Mucosa of rectum (tissue), 2 donors: ENCODE measurements at regions not wholly inside any gene's neighbourhood (a gene's known extent, or its start where the extent isn't known, plus 50 kb on each side); places are given as distances from the start of the nearest gene placed in this dataset.

ENCODE experiments used
- H3K27ac ChIP-seq, 2 donors: one replicate each; pipeline ENCODE4 v1.7.0; 2013; ENCODE audit warnings: inconsistent platforms in 2 of 2, low read depth in 2 of 2, low read length in 2 of 2
- H3K27me3 ChIP-seq, 2 donors: one replicate each; pipeline ENCODE4 v1.7.0; 2013; ENCODE audit warnings: low read length in 2 of 2; ENCODE audit not compliant: control insufficient read depth in 2 of 2, insufficient read depth in 2 of 2
- H3K36me3 ChIP-seq, 2 donors: one replicate each; pipeline ENCODE4 v1.7.0; 2013; ENCODE audit warnings: low read length in 2 of 2; ENCODE audit not compliant: control insufficient read depth in 2 of 2, insufficient read depth in 2 of 2
- H3K4me1 ChIP-seq, 2 donors: one replicate each; pipeline ENCODE4 v1.7.0; 2013; ENCODE audit warnings: low read length in 2 of 2, mild to moderate bottlenecking in 1 of 2; ENCODE audit not compliant: control insufficient read depth in 2 of 2, insufficient read depth in 2 of 2
- H3K4me3 ChIP-seq, 2 donors: one replicate each; pipeline ENCODE4 v1.7.0; 2013; ENCODE audit warnings: low read length in 2 of 2
- H3K9ac ChIP-seq, 2 donors: one replicate each; pipeline ENCODE4 v1.7.0; 2013; ENCODE audit warnings: low read length in 2 of 2, low read depth in 1 of 2, mild to moderate bottlenecking in 1 of 2
- H3K9me3 ChIP-seq, 2 donors: one replicate each; pipeline ENCODE4 v1.7.0; 2013; ENCODE audit warnings: low read length in 2 of 2; ENCODE audit not compliant: control insufficient read depth in 2 of 2
- donor health status: healthy.
- donor health status: Normal muscosa, but diverticular disease.

DNA sequence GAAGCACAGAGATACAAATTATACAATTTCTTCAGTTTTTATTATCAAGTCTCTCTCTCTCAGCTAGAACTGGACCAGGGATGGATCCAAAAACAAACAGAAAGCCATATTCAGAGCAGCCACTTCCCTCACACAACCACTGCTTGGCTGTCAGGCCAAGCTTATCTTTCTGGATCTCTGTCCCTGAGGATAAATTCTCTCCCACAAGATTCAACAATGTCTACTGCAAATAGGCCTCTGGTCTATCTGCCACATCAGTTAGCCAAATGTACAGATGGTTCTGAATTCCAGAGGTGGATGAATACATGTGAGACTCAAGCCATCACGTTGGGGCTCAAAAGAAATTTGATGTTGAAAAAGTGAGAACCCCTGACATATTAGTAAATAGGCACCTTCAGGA lies 350.9 kb downstream of the LTN1 start:
- H3K4me1 ChIP-seq = no peaks in the 10 kb centered on the region
- H3K36me3 ChIP-seq = no peaks in the 10 kb centered on the region
- H3K9ac ChIP-seq = no peak overlapping the region
- H3K9me3 ChIP-seq = no peaks in the 10 kb centered on the region
- no peak overlapping the region for H3K27ac ChIP-seq
- no peaks in the 10 kb centered on the region for H3K27me3 ChIP-seq
- H3K4me3 ChIP-seq = no peak overlapping the region

DNA sequence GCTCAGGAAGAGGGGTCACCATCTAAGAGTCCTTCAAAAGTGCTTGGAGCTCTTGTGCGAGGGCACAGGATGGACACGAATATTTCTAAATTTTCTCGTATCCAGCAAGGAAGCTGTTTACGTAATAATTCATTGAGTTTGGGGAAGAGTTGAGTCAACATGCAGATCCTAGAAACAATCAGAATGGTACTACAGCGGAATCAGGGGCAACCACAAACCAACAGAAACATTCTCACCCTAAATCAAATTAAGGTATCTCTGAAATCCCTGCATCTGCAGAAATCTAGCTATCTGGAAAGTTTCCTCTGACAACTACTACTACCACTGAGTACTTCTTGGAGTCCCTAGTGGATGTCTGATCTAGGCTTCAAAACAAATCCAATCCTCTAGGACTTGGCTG lies 352.4 kb downstream of the LTN1 start:
- H3K4me1 ChIP-seq = no peaks in the 10 kb centered on the region
- H3K9me3 ChIP-seq = no peaks in the 10 kb centered on the region
- no peak overlapping the region for H3K4me3 ChIP-seq
- no peak overlapping the region for H3K9ac ChIP-seq
- H3K36me3 ChIP-seq = no peaks in the 10 kb centered on the region
- H3K27me3 ChIP-seq = no peaks in the 10 kb centered on the region
- H3K27ac ChIP-seq = no peak overlapping the region

DNA sequence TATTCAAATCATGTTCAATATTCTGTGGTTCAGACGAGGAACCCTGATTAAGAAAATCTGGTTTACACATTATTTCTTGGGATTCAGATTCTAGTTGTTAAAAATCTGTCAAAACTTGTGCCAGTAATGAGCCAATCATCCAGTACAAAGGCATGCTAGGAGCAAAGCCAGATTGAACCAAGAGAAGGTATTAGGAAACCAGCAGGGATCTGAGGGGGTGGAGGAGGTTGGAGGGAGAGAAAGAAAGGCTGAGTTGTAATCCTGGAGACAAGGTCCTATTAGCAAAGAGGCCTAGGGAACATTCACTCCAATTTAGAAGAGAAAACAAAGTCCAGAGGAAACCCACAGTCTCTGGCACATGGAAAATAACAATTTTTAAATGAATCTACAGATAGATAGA lies 352.9 kb downstream of the LTN1 start:
- H3K27me3 ChIP-seq = no peaks in the 10 kb centered on the region
- no peaks in the 10 kb centered on the region for H3K36me3 ChIP-seq
- no peak overlapping the region for H3K9ac ChIP-seq
- H3K4me3 ChIP-seq = no peak overlapping the region
- no peaks in the 10 kb centered on the region for H3K4me1 ChIP-seq
- no peaks in the 10 kb centered on the region for H3K9me3 ChIP-seq
- H3K27ac ChIP-seq = no peak overlapping the region

DNA sequence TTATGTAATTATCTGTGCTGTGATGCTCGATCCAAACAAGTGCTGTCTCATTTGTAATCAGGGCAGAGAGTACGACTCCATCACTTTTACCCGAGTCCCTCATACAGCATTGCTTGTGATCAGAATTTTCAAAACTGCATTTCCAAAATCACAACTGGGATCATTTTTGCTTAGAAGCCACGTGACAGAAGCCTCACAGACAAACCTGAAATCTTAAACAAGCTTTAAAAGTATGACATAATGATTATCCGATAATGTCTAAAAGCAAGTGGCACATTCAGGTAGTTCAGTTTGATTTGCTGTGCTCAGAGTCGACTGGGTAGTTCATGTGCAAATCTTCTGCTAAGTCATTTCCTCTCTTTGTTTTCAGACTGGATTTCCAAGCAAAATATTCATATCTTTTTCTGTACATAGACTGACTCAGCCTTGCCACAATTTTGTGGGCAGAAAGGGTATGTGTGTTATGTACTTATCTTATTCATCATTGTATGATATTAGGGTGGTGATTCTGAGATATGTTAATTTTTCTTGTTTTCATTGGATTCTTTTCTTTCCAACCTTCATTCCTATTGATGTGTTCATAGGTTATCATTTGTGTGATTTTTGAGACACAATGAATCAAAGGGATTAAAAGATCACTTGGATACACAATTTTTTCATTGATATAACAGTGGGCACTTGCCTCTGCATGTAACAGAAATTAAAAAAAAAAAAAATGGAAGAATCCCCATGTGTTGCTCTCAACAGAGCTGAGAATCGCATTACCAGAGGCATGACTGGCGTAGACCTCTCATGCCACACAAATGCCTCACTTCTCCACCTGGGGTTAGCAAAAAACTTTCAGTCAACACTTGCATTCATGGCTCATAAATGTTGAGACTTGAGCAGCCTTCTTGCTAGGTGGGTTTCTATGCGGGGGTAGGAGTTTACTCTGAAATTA lies 355.7 kb downstream of the LTN1 start:
- no peak overlapping the region for H3K4me3 ChIP-seq
- no peak overlapping the region for H3K27ac ChIP-seq
- H3K9ac ChIP-seq = no peak overlapping the region
- no peaks in the 10 kb centered on the region for H3K4me1 ChIP-seq
- no peaks in the 10 kb centered on the region for H3K27me3 ChIP-seq
- H3K36me3 ChIP-seq = no peaks in the 10 kb centered on the region
- no peaks in the 10 kb centered on the region for H3K9me3 ChIP-seq

DNA sequence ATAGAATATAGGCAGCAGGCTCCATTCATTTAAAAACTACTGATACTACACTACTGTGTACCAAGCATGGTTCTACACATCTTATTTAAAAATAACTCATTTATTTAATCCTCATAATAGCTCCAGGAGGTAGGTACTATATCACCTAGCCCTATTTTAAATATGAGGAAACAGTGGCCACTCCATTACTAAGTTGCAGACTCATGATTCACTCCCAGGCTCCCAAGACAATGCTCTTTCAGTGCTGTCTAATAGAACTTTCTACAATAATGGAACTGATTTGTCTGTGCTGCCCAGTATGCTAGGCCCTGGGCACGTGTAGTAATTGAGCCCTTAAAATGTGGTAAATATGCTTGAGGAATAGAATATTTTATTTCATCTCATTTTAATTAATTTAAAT lies 357.1 kb downstream of the LTN1 start:
- H3K9ac ChIP-seq = no peak overlapping the region
- H3K36me3 ChIP-seq = no peaks in the 10 kb centered on the region
- H3K4me1 ChIP-seq = no peaks in the 10 kb centered on the region
- H3K27me3 ChIP-seq = no peaks in the 10 kb centered on the region
- H3K4me3 ChIP-seq = no peak overlapping the region
- H3K27ac ChIP-seq = no peak overlapping the region
- H3K9me3 ChIP-seq = no peaks in the 10 kb centered on the region

DNA sequence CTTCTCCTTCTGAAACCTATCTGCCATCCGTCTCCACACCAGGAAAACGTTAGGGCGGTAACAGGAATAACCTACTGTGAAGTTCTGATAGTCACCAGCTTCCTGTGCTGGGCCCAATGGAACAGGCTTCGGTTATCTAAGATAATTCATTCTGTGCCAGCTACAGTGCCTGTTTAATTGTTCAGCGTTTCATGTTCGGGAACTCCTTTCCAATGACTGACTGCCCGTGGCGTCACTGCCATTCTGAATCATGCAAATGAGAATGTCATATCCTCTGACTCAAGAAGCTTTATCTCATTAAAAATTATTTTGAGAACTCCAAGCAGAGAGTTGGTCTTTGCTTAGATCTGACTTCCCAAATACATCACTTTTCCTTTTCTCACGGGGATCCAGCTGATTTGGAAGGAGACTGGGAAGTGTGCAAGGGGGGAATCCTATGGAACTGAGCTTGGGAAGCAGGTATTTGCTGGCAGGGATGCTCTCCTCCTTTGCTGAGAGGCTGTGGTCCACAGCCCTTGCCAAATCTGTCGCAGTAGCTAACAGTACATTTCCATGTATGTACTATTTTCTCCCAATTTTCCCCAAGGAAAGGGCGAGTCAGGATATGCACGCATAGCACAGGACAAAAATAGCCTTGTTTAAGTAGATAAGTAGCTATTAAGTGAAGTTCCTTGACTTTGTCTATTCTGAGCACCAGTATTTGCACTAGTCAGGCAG lies 358.7 kb downstream of the LTN1 start:
- Histone ChIP-seq H3K27me3 (no peaks in the 10 kb centered on the region), H3K36me3 (no peaks in the 10 kb centered on the region), H3K27ac (no peak overlapping the region), H3K4me1 (no peaks in the 10 kb centered on the region), H3K9ac (no peak overlapping the region), H3K9me3 (no peaks in the 10 kb centered on the region), H3K4me3 (no peak overlapping the region)

DNA sequence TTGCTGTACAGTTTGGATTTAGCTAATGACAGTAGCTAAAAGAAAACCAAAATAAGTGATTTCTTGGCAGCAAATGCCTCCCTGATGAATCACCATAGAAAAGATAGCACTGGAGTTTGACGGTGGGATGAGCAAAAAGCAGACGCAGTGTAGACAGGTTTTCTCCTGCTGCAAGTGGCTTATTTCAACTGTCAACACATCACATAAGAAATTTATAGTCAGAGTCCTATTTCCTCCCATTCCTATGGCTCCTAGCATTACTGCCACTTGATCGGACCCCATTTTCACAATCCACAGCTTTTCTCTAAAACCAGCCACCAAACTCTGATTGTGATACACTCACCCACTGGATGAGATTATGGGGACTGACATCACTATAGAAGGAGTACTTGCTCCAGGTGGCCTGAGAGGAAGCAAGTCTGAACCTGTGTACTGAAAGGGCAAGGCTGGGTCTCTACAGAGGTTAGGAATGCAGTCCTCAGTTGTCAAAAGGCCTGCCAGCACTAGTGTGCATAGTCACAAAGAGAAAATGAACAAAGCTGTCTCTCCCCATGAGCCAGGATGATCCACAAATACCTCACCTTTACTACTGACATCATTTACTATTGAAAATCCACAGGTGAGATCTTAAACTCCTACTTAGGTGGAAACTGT lies 359.8 kb downstream of the LTN1 start:
- H3K27me3 ChIP-seq = no peaks in the 10 kb centered on the region
- no peak overlapping the region for H3K4me3 ChIP-seq
- no peak overlapping the region for H3K9ac ChIP-seq
- H3K4me1 ChIP-seq = no peaks in the 10 kb centered on the region
- H3K36me3 ChIP-seq = no peaks in the 10 kb centered on the region
- H3K9me3 ChIP-seq = no peaks in the 10 kb centered on the region
- H3K27ac ChIP-seq = peak overlapping the region in 1 of 2 donors; percentile 29

DNA sequence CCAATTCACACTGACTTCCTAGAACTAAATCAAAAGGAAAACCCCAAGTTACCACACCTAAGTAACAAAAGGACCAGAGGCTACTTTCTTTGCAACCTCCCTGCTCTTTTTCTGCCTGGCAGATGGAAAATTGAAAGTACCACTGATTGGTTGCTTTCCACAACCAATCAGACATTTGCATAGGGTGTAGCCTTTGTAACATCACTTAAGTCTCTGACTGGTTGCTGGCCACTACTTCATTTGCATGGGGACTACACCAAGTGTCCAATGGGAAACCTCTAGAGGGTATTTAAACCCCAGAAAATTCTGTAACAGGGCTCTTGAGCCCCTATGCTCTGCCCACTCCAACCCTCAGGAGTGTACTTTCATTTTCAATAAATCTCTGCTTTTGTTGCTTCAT lies 365.0 kb downstream of the LTN1 start:
- H3K36me3 ChIP-seq = no peaks in the 10 kb centered on the region
- H3K27me3 ChIP-seq = no peaks in the 10 kb centered on the region
- H3K9ac ChIP-seq = no peak overlapping the region
- H3K9me3 ChIP-seq = no peaks in the 10 kb centered on the region
- H3K4me1 ChIP-seq = no peaks in the 10 kb centered on the region
- no peak overlapping the region for H3K27ac ChIP-seq
- no peak overlapping the region for H3K4me3 ChIP-seq

DNA sequence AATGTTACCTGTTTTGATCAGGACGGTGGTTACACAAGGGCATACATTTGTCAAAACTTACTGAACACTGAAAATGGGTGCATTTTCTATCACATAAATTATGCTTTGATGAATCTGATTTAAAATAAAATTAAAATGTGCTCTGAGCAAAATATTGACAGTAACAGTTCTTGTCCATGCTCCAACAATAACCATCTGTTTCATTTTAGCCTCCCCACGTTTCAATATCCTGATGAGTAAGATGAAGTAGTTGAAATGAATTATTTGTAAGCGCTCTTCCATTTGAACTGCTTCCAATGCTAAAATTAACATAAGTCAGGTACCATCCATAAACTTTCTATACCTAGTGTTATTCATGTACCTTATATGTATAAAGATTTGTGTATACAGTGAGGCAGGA lies 365.4 kb downstream of the LTN1 start:
- no peaks in the 10 kb centered on the region for H3K4me1 ChIP-seq
- no peak overlapping the region for H3K27ac ChIP-seq

DNA sequence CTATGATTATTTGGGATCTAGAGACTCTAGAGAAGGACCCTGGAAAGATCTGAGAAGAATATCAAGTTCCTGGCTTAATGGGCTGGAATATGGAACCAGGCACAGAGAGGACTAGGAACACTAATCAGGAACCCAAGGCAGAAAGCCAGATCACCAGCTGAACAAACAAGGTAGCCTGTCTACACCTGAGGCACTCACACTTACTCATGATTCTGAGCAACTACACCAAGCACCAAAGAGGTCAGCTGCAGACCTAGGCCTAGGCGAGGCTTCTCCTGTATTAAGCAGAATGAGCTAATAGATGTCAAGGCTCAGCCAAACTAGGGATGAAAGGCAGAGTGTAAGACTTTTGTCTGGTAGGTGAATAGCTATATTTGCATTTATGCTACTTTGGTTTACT lies 368.1 kb downstream of the LTN1 start:
- Histone ChIP-seq H3K9me3 (no peaks in the 10 kb centered on the region), H3K4me1 (no peaks in the 10 kb centered on the region), H3K4me3 (no peak overlapping the region), H3K27me3 (no peaks in the 10 kb centered on the region), H3K9ac (no peak overlapping the region), H3K27ac (no peak overlapping the region), H3K36me3 (no peaks in the 10 kb centered on the region)

More for the DNA sequence above, 365.4 kb downstream of the LTN1 start:
- H3K9me3 ChIP-seq = no peaks in the 10 kb centered on the region
- no peak overlapping the region for H3K9ac ChIP-seq
- no peaks in the 10 kb centered on the region for H3K27me3 ChIP-seq
- H3K36me3 ChIP-seq = no peaks in the 10 kb centered on the region
- no peak overlapping the region for H3K4me3 ChIP-seq
